K562 (cell line): ENCODE measurements at regions not wholly inside any gene's neighbourhood (a gene's known extent, or its start where the extent isn't known, plus 50 kb on each side); places are given as distances from the start of the nearest gene placed in this dataset.
A peak's percentile ranks its signal among the peaks of the same experiment; 100 is the strongest.

ENCODE experiments used
- ATAC-seq: fragments of 200-7000 bp; cut with Tn5 transposase; 3 replicates; pipeline ENCODE4 v1.9.1; 2020; ENCODE audit warnings: moderate library complexity
- BruUV-seq: library from RNA; stranded (reverse); fragments of 400-500 nt; replicated peaks from 2 replicates; lab custom pipeline; 2021; lab: Mats Ljungman, UMichigan
- CTCF ChIA-PET: fragments of 300-600 bp; formaldehyde crosslinking; extraction: SDS; loops from one replicate; lab custom pipeline; 2021; ENCODE audit warnings: low intra/inter-chr PET ratio; lab: Yijun Ruan, JAX
- POLR2A ChIA-PET: fragments of 300-600, 350-650 bp; sonication (Branson Sonifier 250); formaldehyde crosslinking; extraction: SDS; loops from one replicate; lab custom pipeline; 2021; ENCODE audit warnings: antibody characterized with exemption, inconsistent platforms; lab: Yijun Ruan, JAX
- DNase-seq, 4 experiments: peaks; one replicate each; pipeline versions ENCODE4 v3.0.0 to v3.0.0-alpha.2; 2011 to 2018; ENCODE audit warnings: low spot score in 3 of 4, mixed read lengths in 3 of 4; ENCODE audit errors: extremely low read depth in 1 of 4
- FAIRE-seq: peaks from 2 replicates; lab custom pipeline; 2011; peaks lifted over from hg19 to GRCh38; lab: Jason Lieb, UNC
- H2AFZ ChIP-seq: 2 replicates; pipeline ENCODE4 v1.6.0; 2011; ENCODE audit warnings: low read depth, low read length, control low read depth, inconsistent platforms
- H3K27ac ChIP-seq: fragments of 200-600 bp; 3 replicates; pipeline ENCODE4 v1.8.0; 2011; ENCODE audit warnings: low read depth, mild to moderate bottlenecking, control low read depth, inconsistent platforms, low read length, moderate library complexity, mixed read lengths; ENCODE audit errors: extremely low read depth
- H3K27me3 ChIP-seq, 2 experiments: fragments of 300-600 bp in 1 of 2; 2 replicates in 1 of 2; 3 replicates in 1 of 2; pipeline versions ENCODE4 v1.6.0 to v1.8.0; 2011; ENCODE audit warnings: inconsistent platforms in 2 of 2, low read length in 2 of 2, mild to moderate bottlenecking in 1 of 2, mixed read lengths in 1 of 2, moderate library complexity in 1 of 2; ENCODE audit not compliant: control insufficient read depth in 2 of 2, insufficient read depth in 2 of 2
- H3K36me3 ChIP-seq: fragments of 300-600 bp; 3 replicates; pipeline ENCODE4 v1.8.0; 2011; ENCODE audit warnings: mild to moderate bottlenecking, low read length, inconsistent platforms; ENCODE audit not compliant: control insufficient read depth, insufficient read depth
- H3K4me1 ChIP-seq, 2 experiments: fragments of 200-600 bp in 1 of 2; replicated peaks in 1 of 2; 2 replicates in 1 of 2; 3 replicates in 1 of 2; pipeline versions ENCODE4 v1.5.1 to v1.8.0; 2011; ENCODE audit warnings: inconsistent platforms in 2 of 2, low read length in 2 of 2, mild to moderate bottlenecking in 1 of 2, mixed read lengths in 1 of 2, moderate library complexity in 1 of 2; ENCODE audit not compliant: control insufficient read depth in 2 of 2, insufficient read depth in 2 of 2
- H3K4me2 ChIP-seq: 2 replicates; pipeline ENCODE4 v1.6.1; 2011; ENCODE audit warnings: low read length, control low read depth, inconsistent platforms, mixed read lengths; ENCODE audit not compliant: insufficient read depth
- H3K4me3 ChIP-seq: fragments of 200-600 bp; sonication (generic), shearing (Covaris generic); 2 replicates; pipeline ENCODE4 v1.5.1; 2016; ENCODE audit warnings: control low read depth, inconsistent platforms
- H3K79me2 ChIP-seq: fragments of 200-600 bp; 3 replicates; pipeline ENCODE4 v1.8.0; 2011; ENCODE audit warnings: low read length, inconsistent platforms; ENCODE audit not compliant: control insufficient read depth, insufficient read depth
- H3K9ac ChIP-seq, 2 experiments: 2 replicates each; pipeline versions ENCODE4 v1.6.0 to v1.6.1; 2011; ENCODE audit warnings: low read depth in 2 of 2, low read length in 2 of 2, control low read depth in 1 of 2, inconsistent platforms in 1 of 2, mild to moderate bottlenecking in 1 of 2, mixed read lengths in 1 of 2; ENCODE audit not compliant: insufficient read depth in 1 of 2
- H3K9me1 ChIP-seq: one replicate; pipeline ENCODE4 v1.6.0; 2011; ENCODE audit warnings: inconsistent platforms, mild to moderate bottlenecking, low read length, moderate library complexity; ENCODE audit not compliant: control insufficient read depth, insufficient read depth
- H3K9me3 ChIP-seq: replicated peaks from 2 replicates; pipeline ENCODE4 v1.5.1; 2011; ENCODE audit warnings: low read depth, low read length, inconsistent platforms; ENCODE audit not compliant: control insufficient read depth, insufficient read depth
- H4K20me1 ChIP-seq: replicated peaks from 2 replicates; pipeline ENCODE4 v1.6.1; 2011; ENCODE audit warnings: low read length, inconsistent platforms, mixed read lengths; ENCODE audit not compliant: control insufficient read depth, insufficient read depth
- EGR1 ChIP-seq: fragments of 450-650 bp; conservative IDR thresholded peaks from 2 replicates; pipeline ENCODE4 v1.6.1; 2017; ENCODE audit warnings: mild to moderate bottlenecking
- HDAC1 ChIP-seq, 2 experiments: fragments of 450-650 bp; IDR thresholded peaks; 2 replicates each; pipeline ENCODE4 v1.6.1; 2016 to 2017; ENCODE audit warnings: inconsistent platforms in 1 of 2, mild to moderate bottlenecking in 1 of 2, moderate library complexity in 1 of 2
- MYBL2 ChIP-seq, 2 experiments: fragments of 450-650 bp in 1 of 2; sonication (generic) in 1 of 2; formaldehyde crosslinking in 1 of 2; IDR thresholded peaks; 2 replicates each; pipeline versions ENCODE4 v1.6.1 to v1.8.1; 2017 to 2022; ENCODE audit warnings: borderline replicate concordance in 1 of 2, inconsistent platforms in 1 of 2, low read depth in 1 of 2, mild to moderate bottlenecking in 1 of 2, missing genetic modification reagents in 1 of 2, moderate library complexity in 1 of 2
- NFRKB ChIP-seq: fragments of 450-650 bp; IDR thresholded peaks from 2 replicates; pipeline ENCODE4 v1.6.1; 2016; ENCODE audit warnings: low read depth
- NFYB ChIP-seq: IDR thresholded peaks from 2 replicates; pipeline ENCODE4 v1.6.1; 2011; ENCODE audit warnings: mild to moderate bottlenecking, moderate library complexity; ENCODE audit not compliant: insufficient read length; ENCODE audit errors: extremely low read depth
- PHF8 ChIP-seq: fragments of 200-600 bp; sonication (generic); IDR thresholded peaks from 2 replicates; pipeline ENCODE4 v1.6.1; 2012; ENCODE audit warnings: mixed run types, mild to moderate bottlenecking, inconsistent platforms, low read length, moderate library complexity, borderline replicate concordance
- SP2 ChIP-seq: IDR thresholded peaks from 2 replicates; pipeline ENCODE4 v1.6.1; 2011; ENCODE audit warnings: mild to moderate bottlenecking, low read depth, low read length, moderate library complexity; ENCODE audit not compliant: poor library complexity, severe bottlenecking; ENCODE audit errors: extremely low read depth
- USF1 ChIP-seq: sonication (generic); formaldehyde crosslinking; IDR thresholded peaks from 2 replicates; pipeline ENCODE4 v1.9.0; 2022; ENCODE audit warnings: mild to moderate bottlenecking, missing genetic modification reagents
- ZKSCAN8 ChIP-seq: fragments of 200-800 bp; sonication (Bioruptor generic); IDR thresholded peaks from 2 replicates; pipeline ENCODE4 v1.6.1; 2016; ENCODE audit warnings: missing genetic modification characterization, missing compliant biosample characterization
- ZNF175 ChIP-seq: fragments of 200-800 bp; sonication (Bioruptor generic); IDR thresholded peaks from 2 replicates; pipeline ENCODE4 v1.6.1; 2016; ENCODE audit warnings: low read depth, mild to moderate bottlenecking, missing genetic modification characterization, missing compliant biosample characterization
- WGBS: fragments of 100-300 bp; shearing (Covaris generic); methylation state at CpG from one replicate; pipeline ENCODE4 v1.1.6; 2016; ENCODE audit warnings: low coverage, mixed read lengths; ENCODE audit not compliant: insufficient coverage; ENCODE audit errors: missing lambda C conversion rate; 5-methylcytosine and 5-hydroxymethylcytosine counted together
- in situ Hi-C: fragments of 300-500 bp; cut with MboI; formaldehyde crosslinking; loops from 4 replicates; pipeline ENCODE4 v1.15.0; 2018; ENCODE audit warnings: inconsistent platforms, mixed read lengths
- intact Hi-C: fragments of 100-400 bp; cut with micrococcal nuclease; formaldehyde crosslinking; loops from 2 replicates; pipeline ENCODE4 v1.14.2; 2022
- TF ChIP-seq, protein P1 (sequence below), 3 experiments: IDR thresholded peaks in 2 of 3; conservative IDR thresholded peaks in 1 of 3; 2 replicates each; pipeline ENCODE4 v1.5.1; 2011 to 2012; ENCODE audit warnings: low read length in 3 of 3, mild to moderate bottlenecking in 3 of 3, control low read depth in 2 of 3, improper control_type of control experiment in 1 of 3, inconsistent platforms in 1 of 3, low read depth in 1 of 3, mixed read lengths in 1 of 3, moderate library complexity in 1 of 3; ENCODE audit not compliant: insufficient read depth in 2 of 3
- TF ChIP-seq, protein P2 (sequence below): fragments of 250-450 bp; sonication (Bioruptor Pico); IDR thresholded peaks from 2 replicates; pipeline ENCODE4 v1.5.1; 2021; ENCODE audit warnings: mild to moderate bottlenecking
- TF ChIP-seq, protein P3 (sequence below), 2 experiments: fragments of 450-650 bp; conservative IDR thresholded peaks; 2 replicates each; pipeline ENCODE4 v1.6.1; 2017; ENCODE audit warnings: mild to moderate bottlenecking in 2 of 2, moderate library complexity in 2 of 2

DNA sequence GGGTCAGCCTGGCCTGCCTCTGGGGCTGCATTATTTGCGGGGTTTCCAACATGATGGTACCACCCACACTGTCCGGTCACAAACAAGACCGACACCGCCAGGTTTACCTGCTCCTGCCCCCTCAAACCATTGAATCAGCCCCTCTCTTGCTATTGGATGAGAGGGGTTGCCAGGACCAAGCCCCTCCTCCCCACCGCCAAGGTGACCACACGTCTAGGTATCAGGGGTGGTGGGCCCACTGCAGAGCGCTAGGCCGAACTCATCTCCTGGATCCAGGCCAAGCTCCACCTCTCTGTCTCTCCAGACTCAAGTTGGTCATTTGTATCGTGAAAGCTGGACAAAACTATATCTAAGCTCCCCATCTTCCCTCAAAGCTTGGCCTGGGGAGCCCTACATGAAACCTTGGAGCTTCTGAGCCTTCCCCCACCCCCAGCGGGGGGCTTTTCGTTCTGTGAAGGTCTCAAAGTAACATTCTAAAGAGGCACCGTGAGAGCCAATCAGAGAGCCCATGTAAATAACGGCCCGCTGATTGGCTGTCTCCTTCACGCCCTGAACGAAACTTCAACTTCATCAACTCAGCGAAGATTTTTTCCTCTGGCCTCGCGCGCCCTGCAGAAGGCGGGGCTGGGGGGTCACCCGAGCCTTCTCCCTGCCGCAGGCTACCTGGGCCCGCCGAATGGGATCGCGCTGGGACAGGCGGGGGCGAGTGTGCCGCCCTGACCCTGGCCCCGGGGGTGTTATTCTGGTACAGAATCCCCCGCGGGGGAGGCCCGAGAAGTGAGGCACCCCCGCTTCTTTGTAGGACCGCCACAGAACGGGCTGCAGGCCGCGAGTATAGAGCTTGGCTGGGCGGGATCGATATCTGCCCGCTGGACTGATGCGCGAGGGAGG lies 49.6 kb upstream of the PSD2 start:
- no peaks in the 10 kb centered on the region for H3K36me3 ChIP-seq
- no TSS peak for BruUV-seq
- ATAC-seq (peak; percentile 94), FAIRE-seq (peak; percentile 96), DNase-seq (peak; percentile 91 to 95 (median 94))
- H3K27me3 ChIP-seq = peaks cover 15 to 26% of the 10 kb centered on the region in 2 experiments; a peak in 4 of 5 replicates
- POLR2A ChIA-PET = interaction anchor here (0.5 to 1.4 kb wide), 6 partner anchors 8 to 681 kb away, joined by 3 to 6 read pairs (median 3); no protein-coding TSS in a partner anchor
- no peaks in the 10 kb centered on the region; the same call in 2 of the 3 replicates for H3K79me2 ChIP-seq
- H3K4me3 ChIP-seq = peak overlapping the region; percentile 21
- H3K9ac ChIP-seq = peak overlapping the region; percentile 24 to 74; a peak in 3 of 4 replicates
- H4K20me1 ChIP-seq = 0 out of 2 replicates have a peak, but pooled peaks cover 9% of the 10 kb centered on the region
- H3K9me3 ChIP-seq = no peaks in the 10 kb centered on the region
- H3K27ac ChIP-seq = peak overlapping the region; percentile 34; the same call in 2 of the 3 replicates
- intact Hi-C loops (no loop called here), in situ Hi-C loops (no loop called here)
- peaks cover 28 to 45% of the 10 kb centered on the region in 2 experiments for H3K4me1 ChIP-seq
- CTCF ChIA-PET = interaction anchor here (1.3 kb wide), 1 partner anchor 19 kb away, joined by 3 read pairs; no protein-coding TSS in a partner anchor
- 8% methylated on average over 33 of the region's 44 CpGs for WGBS
- H3K9me1 ChIP-seq = peaks cover 5% of the 10 kb centered on the region
- H3K4me2 ChIP-seq = peak overlapping the region; percentile 79
- H2AFZ ChIP-seq = peak overlapping the region; percentile 95
- TF ChIP-seq, protein P1, sequence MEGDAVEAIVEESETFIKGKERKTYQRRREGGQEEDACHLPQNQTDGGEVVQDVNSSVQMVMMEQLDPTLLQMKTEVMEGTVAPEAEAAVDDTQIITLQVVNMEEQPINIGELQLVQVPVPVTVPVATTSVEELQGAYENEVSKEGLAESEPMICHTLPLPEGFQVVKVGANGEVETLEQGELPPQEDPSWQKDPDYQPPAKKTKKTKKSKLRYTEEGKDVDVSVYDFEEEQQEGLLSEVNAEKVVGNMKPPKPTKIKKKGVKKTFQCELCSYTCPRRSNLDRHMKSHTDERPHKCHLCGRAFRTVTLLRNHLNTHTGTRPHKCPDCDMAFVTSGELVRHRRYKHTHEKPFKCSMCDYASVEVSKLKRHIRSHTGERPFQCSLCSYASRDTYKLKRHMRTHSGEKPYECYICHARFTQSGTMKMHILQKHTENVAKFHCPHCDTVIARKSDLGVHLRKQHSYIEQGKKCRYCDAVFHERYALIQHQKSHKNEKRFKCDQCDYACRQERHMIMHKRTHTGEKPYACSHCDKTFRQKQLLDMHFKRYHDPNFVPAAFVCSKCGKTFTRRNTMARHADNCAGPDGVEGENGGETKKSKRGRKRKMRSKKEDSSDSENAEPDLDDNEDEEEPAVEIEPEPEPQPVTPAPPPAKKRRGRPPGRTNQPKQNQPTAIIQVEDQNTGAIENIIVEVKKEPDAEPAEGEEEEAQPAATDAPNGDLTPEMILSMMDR (IDR thresholded peaks at IDR 0.05 in 2 of 3, conservative IDR thresholded peaks at IDR 0.05 in 1 of 3; ENCODE audit: insufficient read depth in 2 of 3, low read depth in 1 of 3, low read length in 3 of 3) = no peak
- TF ChIP-seq ZNF175 (CRISPR knock-in tag) (no peak), NFRKB (no peak), EGR1 (peak; percentile 75), SP2 (no peak), PHF8 (peak; percentile 12; the same call in 1 of the 2 replicates), HDAC1 (IDR thresholded peaks at IDR 0.05) (peak in 1 of 2 experiments; percentile 27; a peak in 1 of 4 replicates), USF1 (no peak), MYBL2 (IDR thresholded peaks at IDR 0.05; ENCODE audit: low read depth) (no peak), MYBL2 (CRISPR knock-in tag; IDR thresholded peaks at IDR 0.05; ENCODE audit: borderline replicate concordance) (no peak), NFYB (peak; percentile 42), ZKSCAN8 (CRISPR knock-in tag) (no peak)
- TF ChIP-seq, protein P2, sequence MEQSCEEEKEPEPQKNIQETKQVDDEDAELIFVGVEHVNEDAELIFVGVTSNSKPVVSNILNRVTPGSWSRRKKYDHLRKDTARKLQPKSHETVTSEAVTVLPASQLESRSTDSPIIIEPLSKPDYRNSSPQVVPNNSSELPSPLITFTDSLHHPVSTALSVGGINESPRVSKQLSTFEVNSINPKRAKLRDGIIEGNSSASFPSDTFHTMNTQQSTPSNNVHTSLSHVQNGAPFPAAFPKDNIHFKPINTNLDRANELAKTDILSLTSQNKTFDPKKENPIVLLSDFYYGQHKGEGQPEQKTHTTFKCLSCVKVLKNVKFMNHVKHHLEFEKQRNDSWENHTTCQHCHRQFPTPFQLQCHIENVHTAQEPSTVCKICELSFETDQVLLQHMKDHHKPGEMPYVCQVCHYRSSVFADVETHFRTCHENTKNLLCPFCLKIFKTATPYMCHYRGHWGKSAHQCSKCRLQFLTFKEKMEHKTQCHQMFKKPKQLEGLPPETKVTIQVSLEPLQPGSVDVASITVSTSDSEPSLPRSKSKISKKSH (CRISPR knock-in tag) = no peak
- TF ChIP-seq, protein P3, sequence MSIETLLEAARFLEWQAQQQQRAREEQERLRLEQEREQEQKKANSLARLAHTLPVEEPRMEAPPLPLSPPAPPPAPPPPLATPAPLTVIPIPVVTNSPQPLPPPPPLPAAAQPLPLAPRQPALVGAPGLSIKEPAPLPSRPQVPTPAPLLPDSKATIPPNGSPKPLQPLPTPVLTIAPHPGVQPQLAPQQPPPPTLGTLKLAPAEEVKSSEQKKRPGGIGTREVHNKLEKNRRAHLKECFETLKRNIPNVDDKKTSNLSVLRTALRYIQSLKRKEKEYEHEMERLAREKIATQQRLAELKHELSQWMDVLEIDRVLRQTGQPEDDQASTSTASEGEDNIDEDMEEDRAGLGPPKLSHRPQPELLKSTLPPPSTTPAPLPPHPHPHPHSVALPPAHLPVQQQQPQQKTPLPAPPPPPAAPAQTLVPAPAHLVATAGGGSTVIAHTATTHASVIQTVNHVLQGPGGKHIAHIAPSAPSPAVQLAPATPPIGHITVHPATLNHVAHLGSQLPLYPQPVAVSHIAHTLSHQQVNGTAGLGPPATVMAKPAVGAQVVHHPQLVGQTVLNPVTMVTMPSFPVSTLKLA (conservative IDR thresholded peaks at IDR 0.05) = peak in 1 of 2 experiments; percentile 36; a peak in 2 of 4 replicates
